ENCODE measurements at regions not wholly inside any gene's neighbourhood (a gene's known extent, or its start where the extent isn't known, plus 50 kb on each side); places are given as distances from the start of the nearest gene placed in this dataset.

GRCh38 chr4:126955292-126956183 is 677.2 kb upstream of the INTU start:
- H3K36me3 ChIP-seq (replicated peaks in 1 of 2; ENCODE audit: control extremely low read depth in 1 of 2, control insufficient read depth in 1 of 2, extremely low read depth in 1 of 2, insufficient read depth in 2 of 2, low read length in 1 of 2), result no peaks in the 10 kb centered on the region
- peaks cover 0 to 17% (median 0%) of the 10 kb centered on the region in 3 donors for H3K9me3 ChIP-seq (ENCODE audit: control extremely low read depth in 1 of 3, control insufficient read depth in 2 of 3, insufficient read depth in 1 of 3, low read length in 2 of 3)
- H3K9me3 Mint-ChIP-seq (ENCODE audit: insufficient read depth), result peaks cover 1% of the 10 kb centered on the region
- H3K4me3 ChIP-seq (ENCODE audit: control extremely low read depth in 1 of 5, extremely low read depth in 1 of 5, insufficient read depth in 1 of 5, low read depth in 2 of 5, low read length in 4 of 5), result no peak overlapping the region
- H4K20me1 ChIP-seq (ENCODE audit: control insufficient read depth, insufficient read depth, low read length, poor library complexity, severe bottlenecking), result no peaks in the 10 kb centered on the region
- no peaks in the 10 kb centered on the region for H3K27me3 ChIP-seq (replicated peaks in 1 of 4; ENCODE audit: control extremely low read depth in 1 of 4, control insufficient read depth in 3 of 4, insufficient read depth in 4 of 4, low read length in 3 of 4)
- no peaks in the 10 kb centered on the region for H3K79me2 ChIP-seq (ENCODE audit: control insufficient read depth, insufficient read depth, low read length)
- ChIA-PET POLR2A (no interaction called here), CTCF (no interaction called here)
- ATAC-seq (ENCODE audit: low read depth) (no peak), DNase-seq (no peak)
- WGBS (ENCODE audit: insufficient coverage), result 87% methylated on average over 21 of the region's 21 CpGs
- no peak overlapping the region for H2AFZ ChIP-seq (ENCODE audit: insufficient read depth, low read depth, low read length, poor library complexity, severe bottlenecking)
- H3K9ac ChIP-seq (ENCODE audit: low read length), result no peak overlapping the region
- no peaks in the 10 kb centered on the region for H3K27me3 Mint-ChIP-seq
- intact Hi-C loops (cut with micrococcal nuclease), result no loop called here
- no peak overlapping the region for H3K27ac ChIP-seq (ENCODE audit: low read length in 2 of 2)
- H3K4me1 Mint-ChIP-seq, result no peaks in the 10 kb centered on the region
- no peak overlapping the region for H3K4me3 Mint-ChIP-seq
- TF ChIP-seq EZH2 (IDR thresholded peaks at IDR 0.05; ENCODE audit: borderline replicate concordance, insufficient read depth, low read depth, low read length, poor library complexity, severe bottlenecking), result no peak
- TF ChIP-seq, protein P1, sequence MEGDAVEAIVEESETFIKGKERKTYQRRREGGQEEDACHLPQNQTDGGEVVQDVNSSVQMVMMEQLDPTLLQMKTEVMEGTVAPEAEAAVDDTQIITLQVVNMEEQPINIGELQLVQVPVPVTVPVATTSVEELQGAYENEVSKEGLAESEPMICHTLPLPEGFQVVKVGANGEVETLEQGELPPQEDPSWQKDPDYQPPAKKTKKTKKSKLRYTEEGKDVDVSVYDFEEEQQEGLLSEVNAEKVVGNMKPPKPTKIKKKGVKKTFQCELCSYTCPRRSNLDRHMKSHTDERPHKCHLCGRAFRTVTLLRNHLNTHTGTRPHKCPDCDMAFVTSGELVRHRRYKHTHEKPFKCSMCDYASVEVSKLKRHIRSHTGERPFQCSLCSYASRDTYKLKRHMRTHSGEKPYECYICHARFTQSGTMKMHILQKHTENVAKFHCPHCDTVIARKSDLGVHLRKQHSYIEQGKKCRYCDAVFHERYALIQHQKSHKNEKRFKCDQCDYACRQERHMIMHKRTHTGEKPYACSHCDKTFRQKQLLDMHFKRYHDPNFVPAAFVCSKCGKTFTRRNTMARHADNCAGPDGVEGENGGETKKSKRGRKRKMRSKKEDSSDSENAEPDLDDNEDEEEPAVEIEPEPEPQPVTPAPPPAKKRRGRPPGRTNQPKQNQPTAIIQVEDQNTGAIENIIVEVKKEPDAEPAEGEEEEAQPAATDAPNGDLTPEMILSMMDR (IDR thresholded peaks at IDR 0.05), result no peak
- H3K27ac Mint-ChIP-seq, result no peak overlapping the region
- H3K4me2 ChIP-seq (replicated peaks; ENCODE audit: low read depth, low read length, poor library complexity, severe bottlenecking), result no peak overlapping the region
- no peaks in the 10 kb centered on the region for H3K4me1 ChIP-seq (ENCODE audit: control insufficient read depth in 2 of 2, insufficient read depth in 2 of 2, low read length in 2 of 2)

GRCh38 chr4:126956184-126956897 is 676.4 kb upstream of the INTU start:
- ATAC-seq (ENCODE audit: low read depth) (no peak), DNase-seq (no peak)
- Histone ChIP-seq H3K4me3 (ENCODE audit: control extremely low read depth in 1 of 5, extremely low read depth in 1 of 5, insufficient read depth in 1 of 5, low read depth in 2 of 5, low read length in 4 of 5) (no peak overlapping the region), H3K4me2 (replicated peaks; ENCODE audit: low read depth, low read length, poor library complexity, severe bottlenecking) (no peak overlapping the region), H3K27ac (ENCODE audit: low read length in 2 of 2) (no peak overlapping the region), H3K36me3 (replicated peaks in 1 of 2; ENCODE audit: control extremely low read depth in 1 of 2, control insufficient read depth in 1 of 2, extremely low read depth in 1 of 2, insufficient read depth in 2 of 2, low read length in 1 of 2) (no peaks in the 10 kb centered on the region), H4K20me1 (ENCODE audit: control insufficient read depth, insufficient read depth, low read length, poor library complexity, severe bottlenecking) (no peaks in the 10 kb centered on the region), H2AFZ (ENCODE audit: insufficient read depth, low read depth, low read length, poor library complexity, severe bottlenecking) (no peak overlapping the region), H3K79me2 (ENCODE audit: control insufficient read depth, insufficient read depth, low read length) (no peaks in the 10 kb centered on the region), H3K4me1 (ENCODE audit: control insufficient read depth in 2 of 2, insufficient read depth in 2 of 2, low read length in 2 of 2) (no peaks in the 10 kb centered on the region), H3K27me3 (replicated peaks in 1 of 4; ENCODE audit: control extremely low read depth in 1 of 4, control insufficient read depth in 3 of 4, insufficient read depth in 4 of 4, low read length in 3 of 4) (no peaks in the 10 kb centered on the region), H3K9ac (ENCODE audit: low read length) (no peak overlapping the region), H3K9me3 (ENCODE audit: control extremely low read depth in 1 of 3, control insufficient read depth in 2 of 3, insufficient read depth in 1 of 3, low read length in 2 of 3) (peaks cover 0 to 17% (median 0%) of the 10 kb centered on the region in 3 donors)
- intact Hi-C loops (cut with micrococcal nuclease), result no loop called here
- TF ChIP-seq, protein P1 (IDR thresholded peaks at IDR 0.05), result no peak
- TF ChIP-seq EZH2 (IDR thresholded peaks at IDR 0.05; ENCODE audit: borderline replicate concordance, insufficient read depth, low read depth, low read length, poor library complexity, severe bottlenecking), result no peak
- H3K27ac Mint-ChIP-seq, result no peak overlapping the region
- H3K27me3 Mint-ChIP-seq, result no peaks in the 10 kb centered on the region
- ChIA-PET CTCF (no interaction called here), POLR2A (no interaction called here)
- no peak overlapping the region for H3K4me3 Mint-ChIP-seq
- H3K9me3 Mint-ChIP-seq (ENCODE audit: insufficient read depth), result peaks cover 1% of the 10 kb centered on the region
- WGBS (ENCODE audit: insufficient coverage), result 91% methylated on average over 25 of the region's 28 CpGs
- H3K4me1 Mint-ChIP-seq, result no peaks in the 10 kb centered on the region

Data from B cell (primary cell).